ENCODE measurements at regions not wholly inside any gene's neighbourhood (a gene's known extent, or its start where the extent isn't known, plus 50 kb on each side); places are given as distances from the start of the nearest gene placed in this dataset.
"Not testable (repeated sequence)": the region's sequence is repeated elsewhere in the genome, so short reads cannot be mapped to it uniquely, and the experiment has no call there.

DNA sequence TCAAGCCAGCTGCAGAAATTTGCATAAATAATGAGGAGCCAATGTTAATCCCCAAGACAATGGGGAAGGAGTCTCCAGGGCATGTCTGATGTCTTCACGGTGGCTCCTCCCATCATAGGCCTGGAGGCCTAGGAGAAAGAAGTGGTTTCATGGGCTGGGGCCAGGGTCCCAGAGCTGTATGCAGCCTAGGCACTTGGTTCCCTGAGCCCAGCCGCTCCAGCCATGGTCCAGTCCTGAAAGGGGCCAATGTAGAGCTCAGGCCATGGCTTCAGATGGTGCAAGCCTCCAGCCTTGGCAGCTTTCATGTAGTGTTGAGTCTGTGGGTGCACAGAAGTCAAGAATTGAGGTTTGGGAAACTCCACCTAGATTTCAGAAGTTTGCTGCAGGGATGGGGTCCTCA lies 628.2 kb upstream of the GRIA3 start:
- no peak for DNase-seq (ENCODE audit: low read depth)

DNA sequence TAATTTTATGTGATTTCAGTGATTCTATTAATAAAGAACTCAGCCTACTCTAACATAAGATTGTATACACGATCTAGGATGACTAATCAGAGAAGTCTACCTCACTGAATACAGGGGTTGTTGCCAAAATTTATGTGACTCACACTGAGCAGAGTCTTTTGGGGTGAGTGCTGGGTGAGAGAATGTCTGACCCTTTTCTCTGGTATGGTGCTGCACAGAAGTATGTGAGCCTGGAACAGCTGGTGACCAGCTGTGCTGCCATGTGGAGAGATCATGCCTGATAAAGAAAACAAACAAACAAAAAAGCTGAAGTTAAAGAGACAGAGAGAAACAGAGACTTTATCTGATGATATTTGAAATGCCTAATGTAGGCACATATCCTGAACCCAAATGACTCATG lies 618.1 kb upstream of the GRIA3 start:
- DNase-seq (ENCODE audit: low read depth) = peak; percentile 2

DNA sequence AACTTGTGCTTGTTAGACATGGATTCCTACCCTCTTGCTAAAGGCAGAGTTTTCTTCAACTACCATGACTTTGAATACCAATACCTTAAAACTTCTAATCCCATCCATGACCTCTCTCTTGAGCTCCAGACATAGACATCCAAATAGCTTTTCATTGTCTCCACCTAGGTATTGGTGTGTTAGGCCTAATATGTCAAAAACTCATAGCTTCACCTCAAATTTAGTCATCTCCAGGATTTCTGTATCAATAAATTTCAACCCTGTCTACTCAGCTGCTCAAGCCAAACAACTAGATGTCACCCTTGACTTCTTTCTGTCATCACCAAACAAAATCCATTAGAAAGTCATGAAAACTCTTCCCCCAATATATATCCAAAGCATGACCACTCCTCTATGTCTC lies 617.7 kb upstream of the GRIA3 start:
- no peak for DNase-seq (ENCODE audit: low read depth)

DNA sequence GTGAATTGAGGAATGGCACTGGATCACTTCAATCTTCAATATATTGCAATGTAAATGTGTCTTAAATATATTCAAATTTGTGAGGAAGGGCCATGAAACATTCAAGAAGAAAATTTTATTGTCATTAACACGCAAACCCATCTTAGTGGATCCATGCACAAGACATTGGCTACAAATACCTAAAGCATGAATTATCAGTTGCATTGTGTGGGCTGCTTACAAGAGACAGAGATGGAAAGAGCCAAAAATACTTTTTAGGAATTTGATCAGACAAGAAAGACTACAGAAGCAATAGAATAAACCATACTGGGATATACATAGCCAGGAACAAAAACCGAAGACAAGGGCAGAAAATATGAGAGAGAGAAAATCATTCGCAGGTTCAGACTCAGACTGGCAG lies 616.2 kb upstream of the GRIA3 start:
- no peak for DNase-seq (ENCODE audit: low read depth)

DNA sequence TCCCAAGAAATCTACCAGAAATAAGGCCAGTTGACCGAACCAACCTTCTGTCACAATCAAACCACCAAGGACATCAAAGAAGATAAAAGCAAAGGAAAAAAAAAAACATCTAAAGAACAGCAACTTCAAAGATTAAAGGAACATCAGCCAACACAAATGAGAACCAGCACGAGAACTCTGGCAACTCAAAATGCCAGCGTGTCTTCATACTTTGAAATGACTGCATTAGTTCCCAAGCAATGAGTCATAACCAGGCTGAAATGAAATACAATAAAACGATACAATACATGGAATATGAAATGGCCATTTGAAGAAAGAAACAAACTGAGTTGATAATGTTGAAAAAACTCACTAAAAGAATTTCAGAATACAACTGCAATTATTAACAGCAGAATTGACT lies 611.6 kb upstream of the GRIA3 start:
- DNase-seq (ENCODE audit: low read depth) = no peak

DNA sequence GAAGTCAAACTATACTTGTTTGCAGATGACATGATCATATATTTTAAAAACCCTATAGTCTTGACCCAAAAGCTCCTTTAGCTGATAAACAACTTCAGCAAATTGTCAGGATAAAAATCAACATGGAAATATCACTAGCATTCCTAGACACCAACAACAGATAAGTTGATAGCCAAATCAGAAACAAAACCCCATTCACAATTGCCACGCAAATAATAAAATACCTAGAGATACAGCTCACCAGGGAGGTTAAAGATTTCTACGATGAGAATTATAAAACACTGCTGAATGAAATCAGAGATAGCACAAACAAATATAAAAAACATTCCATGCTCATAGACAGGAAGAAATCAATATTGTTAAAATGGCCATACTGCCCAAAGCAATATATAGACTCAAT lies 605.0 kb upstream of the GRIA3 start:
- no peak for DNase-seq (ENCODE audit: low read depth)

DNA sequence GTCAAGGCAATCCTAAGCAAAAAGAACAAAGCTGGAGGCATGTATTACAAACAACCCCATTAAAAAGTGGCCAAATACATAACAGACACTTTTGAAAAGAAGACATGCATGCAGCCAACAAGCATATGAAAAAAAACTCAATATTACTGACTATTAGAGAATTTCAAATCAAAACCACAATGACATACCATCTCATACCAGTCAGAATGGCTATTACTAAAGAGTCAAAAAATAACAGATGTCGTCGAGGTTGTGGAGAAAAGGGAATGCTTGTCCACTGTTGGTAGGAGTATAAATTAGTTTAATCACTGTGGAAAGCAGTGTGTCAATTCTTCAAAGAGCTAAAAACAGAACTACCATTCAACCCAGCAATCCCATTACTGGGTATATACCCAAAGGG lies 604.6 kb upstream of the GRIA3 start:
- no peak for DNase-seq (ENCODE audit: low read depth)

DNA sequence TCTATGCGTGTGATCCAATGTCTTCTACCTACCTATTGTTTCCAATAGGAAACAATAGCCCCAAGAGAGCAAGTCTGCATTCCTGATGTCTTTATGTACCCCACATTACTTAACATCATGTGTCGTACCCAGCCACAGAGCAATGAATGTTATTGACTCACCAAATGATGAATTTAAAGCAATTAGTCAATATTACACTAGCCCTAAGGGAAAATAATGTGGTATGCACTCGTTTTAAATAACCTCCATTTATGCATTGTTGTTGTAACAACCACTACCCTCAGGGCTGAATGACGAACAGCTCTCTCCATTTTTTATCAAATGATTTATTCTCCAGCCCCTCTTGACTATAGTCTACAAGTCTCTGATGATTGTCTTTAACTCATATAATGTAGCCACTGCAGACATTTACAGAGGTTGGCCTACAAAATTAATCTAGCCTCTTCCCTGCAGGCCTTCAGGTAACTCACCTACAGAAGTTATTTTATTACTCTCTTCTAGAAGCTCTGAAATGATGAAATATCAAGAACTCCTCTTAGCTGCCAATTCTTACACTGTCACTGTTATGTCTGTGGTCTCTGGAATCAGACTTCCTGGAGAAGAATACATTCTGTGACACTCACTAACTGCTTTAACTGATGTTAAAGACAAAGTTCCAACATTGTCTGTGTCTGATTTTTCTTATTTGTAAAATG lies 601.7 kb upstream of the GRIA3 start:
- no peak for DNase-seq (ENCODE audit: low read depth)

DNA sequence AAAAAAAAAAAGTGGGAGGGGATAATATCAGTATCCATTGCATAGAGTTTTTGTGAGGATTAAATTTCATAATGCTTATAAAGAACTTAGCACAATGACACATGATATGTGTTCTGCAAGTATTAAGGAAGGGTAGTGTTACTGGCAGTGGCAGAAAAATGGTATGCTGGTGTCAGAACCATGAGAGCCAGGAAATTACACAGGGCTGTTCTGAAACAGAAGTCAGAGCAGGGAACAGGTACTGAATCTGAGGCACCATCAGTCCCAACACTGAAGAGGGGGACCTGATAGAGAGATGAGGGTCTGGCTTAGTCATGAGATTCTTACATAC lies 601.1 kb upstream of the GRIA3 start:
- no peak for DNase-seq (ENCODE audit: low read depth)

DNA sequence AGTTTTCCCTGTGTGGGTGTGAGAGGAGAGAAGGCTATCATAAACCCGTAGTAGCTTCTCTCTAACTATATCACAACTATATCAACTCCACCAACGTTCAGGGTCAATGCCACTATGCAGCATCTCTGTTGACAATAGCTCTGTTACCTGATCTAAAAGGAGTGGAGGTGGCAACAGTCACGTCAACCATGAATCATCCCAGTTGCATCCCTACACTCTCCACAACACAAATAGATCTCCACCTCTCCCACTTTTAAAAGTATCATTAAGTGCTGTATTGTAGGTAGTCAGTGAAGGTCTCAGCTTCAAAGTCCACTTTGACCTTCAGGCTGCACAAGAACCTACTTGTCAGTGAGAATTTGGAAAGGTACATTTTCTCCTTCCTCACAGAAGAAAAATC lies 600.5 kb upstream of the GRIA3 start:
- DNase-seq (ENCODE audit: low read depth) = no peak

DNA sequence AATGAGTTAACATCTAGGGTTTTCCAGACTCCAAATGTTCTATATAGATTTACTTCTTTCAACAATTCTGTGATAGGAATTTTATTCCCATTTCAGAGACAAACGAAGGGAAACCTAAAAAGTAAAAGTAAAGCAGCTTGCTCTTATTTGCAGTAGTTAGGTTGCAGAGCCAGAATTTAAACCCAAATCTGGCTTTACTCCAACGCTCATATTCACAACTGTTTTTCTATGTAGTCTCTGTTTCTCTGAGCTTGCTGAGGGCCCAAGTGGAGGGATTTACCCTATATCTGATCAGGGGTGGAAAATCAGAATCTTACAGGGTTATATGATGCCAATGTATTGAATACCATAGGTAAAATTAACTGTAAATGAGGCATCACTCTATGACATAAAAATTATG lies 599.1 kb upstream of the GRIA3 start:
- no peak for DNase-seq (ENCODE audit: low read depth)

DNA sequence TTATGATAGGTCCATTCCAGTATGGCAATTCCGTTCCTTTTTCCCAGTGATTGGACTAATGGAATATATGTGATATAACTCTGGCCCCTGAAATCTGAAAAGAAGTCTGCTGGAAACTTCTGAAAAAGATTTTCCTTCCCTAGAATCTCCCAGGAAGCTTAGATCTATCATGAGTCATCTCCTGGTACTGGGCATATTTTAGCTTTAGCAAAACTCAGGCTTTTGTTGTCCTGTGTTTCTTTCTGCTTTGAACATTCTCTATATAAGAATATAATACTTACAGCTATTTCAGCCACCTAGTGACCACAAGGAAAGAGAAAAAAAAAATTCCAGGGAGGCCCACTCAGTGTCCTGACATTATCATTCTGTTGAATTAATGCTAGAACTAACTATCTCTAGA lies 597.2 kb upstream of the GRIA3 start:
- DNase-seq (ENCODE audit: low read depth) = no peak

DNA sequence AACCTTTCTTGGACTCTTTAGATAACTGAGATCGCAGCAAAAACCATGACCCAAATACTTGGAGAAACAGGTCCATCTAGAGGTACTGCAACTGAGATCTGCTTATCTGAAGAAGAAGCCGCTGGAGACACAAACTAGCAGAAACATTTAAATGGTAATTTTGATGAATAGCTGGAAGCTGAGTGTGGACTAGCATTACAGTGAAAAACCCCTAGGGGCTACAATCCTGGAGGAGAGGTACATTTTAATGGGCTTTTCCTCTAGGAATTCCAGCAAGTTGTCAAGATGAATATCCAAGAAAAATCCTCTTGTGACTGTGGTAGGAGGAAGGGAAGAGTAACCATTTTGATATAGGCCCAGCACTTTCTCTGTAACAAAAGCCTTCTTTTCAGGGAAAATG lies 592.5 kb upstream of the GRIA3 start:
- DNase-seq (ENCODE audit: low read depth) = no peak

DNA sequence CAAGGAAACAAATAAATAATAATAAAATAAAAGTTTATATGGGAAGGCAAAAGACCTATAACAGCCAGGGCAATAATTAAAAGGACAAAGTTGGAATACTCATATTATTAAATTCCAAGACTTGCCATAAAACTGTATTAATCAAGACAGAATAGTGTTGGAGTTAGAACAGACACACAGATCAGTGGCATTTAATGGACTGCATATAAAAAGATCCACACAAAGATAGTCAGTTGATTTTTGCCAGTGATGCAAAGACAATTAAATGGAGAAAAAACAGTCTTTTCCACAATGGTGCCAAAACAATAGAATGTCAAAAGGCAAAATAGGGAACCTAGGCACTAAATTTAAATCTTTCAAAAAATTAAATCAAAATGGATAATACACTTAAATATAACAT lies 587.1 kb upstream of the GRIA3 start:
- no peak for DNase-seq (ENCODE audit: low read depth)

DNA sequence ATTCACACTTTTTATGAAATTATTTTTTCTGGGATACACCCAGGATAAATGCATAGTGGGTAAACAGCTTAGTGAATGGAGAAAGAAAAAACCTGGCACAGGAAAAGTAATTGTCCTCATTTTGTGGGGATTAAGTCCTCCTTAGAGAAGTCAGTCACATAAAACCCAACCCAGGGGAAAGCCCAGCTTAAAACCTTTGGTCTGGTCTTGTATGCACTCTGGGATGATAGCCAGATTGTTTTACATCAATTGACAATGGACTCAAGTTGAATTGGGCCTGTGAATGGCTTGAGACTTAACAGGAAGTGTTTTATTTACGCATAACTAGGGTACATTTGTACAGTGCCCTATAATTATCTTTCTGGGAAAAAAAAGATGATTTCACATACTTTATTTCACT lies 561.3 kb upstream of the GRIA3 start:
- DNase-seq (ENCODE audit: low read depth) = no peak

DNA sequence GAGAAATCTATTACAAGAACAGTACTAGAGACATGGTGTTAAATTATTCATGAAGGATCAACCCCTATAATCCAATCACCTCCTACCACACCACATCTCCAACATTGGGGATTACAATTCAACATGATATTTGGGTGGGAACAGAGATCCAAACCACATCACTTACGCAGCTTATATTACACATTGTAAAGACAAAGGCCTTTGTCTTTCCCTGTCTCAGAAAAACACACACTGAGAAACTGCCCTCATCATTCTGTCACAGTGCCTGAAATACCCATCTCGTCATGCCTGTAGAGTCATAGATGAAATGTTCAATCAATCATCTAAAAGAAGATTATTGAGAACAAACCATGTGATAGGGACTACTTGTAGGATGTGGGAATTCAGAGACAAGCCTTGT lies 558.8 kb upstream of the GRIA3 start:
- DNase-seq (ENCODE audit: low read depth) = no peak

DNA sequence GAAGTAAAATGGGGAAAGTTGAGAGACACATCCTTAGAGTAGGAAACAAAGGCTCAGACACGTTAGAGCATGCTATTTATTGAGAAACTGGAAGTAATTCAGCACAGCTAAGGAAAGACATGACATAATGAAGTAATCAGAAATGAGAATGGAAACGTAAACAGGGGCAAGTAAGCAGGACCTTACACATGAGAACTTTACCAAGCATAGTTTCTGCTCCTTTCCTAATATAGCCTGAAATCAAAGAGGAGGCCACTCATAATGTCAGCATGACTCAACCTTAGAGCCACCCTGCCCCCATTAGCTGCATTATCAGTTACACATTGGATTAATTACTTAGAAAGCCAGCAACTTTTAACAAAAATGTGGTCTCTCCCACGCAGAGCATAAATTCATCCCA lies 558.3 kb upstream of the GRIA3 start:
- DNase-seq (ENCODE audit: low read depth) = no peak

DNA sequence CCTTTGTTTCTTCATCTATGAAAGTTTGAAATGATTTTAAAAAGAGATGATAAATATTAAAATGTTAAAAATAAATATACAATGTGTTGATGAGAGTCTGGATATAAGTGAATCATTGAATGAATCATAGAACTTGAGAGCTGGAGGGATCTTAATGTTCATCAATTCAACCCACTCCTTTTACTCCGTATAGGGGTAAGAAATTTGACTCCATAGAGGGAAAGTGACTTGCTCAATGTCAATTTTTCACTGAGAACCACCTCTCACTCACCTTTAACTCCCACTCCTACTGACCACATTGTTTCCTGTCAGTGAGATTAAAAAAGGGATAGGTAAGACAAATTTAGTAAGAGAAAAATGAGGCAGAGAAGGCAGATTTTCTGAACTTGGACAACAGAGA lies 557.2 kb upstream of the GRIA3 start:
- no peak for DNase-seq (ENCODE audit: low read depth)

DNA sequence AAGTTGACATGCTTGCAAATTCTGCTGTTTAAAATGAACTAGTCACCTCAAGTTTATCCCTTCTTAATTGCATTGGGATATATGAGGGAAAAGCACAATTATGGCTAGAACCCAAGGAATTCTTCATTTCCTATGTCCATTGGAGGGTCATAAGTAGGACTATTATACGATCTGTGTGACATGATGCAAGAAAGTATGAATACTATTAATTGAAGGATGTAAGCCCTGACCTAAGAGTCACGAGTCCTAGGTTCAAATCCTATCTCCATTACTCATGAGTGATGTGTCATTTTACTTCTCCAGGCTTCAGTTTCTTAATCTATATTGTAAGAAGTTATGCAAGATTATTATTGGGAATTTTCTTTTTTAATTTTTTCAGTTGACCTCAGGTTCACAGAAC lies 542.9 kb upstream of the GRIA3 start:
- no peak for DNase-seq (ENCODE audit: low read depth)

DNA sequence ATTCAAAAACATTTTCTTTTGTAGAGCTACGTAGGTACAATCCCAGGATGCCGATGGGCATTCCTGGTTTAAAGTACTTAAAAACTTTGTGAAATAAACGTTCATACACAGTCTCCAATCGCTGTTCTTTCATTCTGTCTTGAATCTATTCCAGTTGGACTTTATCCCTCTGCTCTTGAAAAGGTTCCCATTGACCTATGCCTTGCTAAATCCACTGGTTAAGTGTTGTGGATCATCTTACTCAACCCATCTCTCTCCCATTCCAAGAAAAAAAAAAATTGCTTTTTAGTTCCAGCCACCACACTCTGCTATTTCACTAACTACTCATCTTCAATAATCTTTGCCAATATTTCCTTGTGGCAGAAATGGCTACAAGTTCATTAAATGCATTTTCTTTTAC lies 542.3 kb upstream of the GRIA3 start:
- no peak for DNase-seq (ENCODE audit: low read depth)

DNA sequence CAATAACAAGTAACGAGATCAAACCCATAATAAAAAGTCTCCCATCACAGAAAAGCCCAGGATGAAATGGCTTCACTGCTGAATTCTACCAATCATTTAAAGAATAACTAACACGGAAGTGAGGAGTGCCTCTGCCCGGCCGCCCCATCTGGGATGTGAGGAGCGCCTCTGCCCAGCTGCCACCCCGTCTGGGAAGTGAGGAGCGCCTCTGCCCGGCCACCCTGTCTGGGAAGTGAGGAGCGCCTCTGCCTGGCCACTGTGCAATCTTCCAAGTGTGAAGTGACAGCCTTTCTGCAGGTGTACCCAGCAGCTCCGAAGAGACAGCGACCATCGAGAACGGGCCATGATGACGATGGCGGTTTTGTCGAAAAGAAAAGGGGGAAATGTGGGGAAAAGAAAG lies 528.8 kb upstream of the GRIA3 start:
- not testable (repeated sequence) for DNase-seq (ENCODE audit: low read depth)

DNA sequence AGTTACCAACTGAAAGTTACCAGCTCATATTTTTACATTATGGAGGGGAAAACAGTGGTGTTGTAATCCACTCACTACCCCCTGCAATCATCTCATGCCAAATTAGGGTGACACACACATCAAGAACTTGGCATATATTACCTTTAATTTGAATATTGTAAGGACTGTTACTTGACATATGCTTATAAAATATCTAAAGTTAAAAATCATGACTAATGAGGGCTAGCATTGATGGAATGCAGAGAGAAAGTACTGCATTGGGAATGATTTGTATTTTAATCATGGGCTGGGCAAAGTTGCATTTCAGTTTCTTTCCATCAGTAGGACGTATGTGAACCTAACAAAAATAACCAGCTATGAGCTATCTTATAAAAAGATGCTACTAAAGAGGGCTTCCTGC lies 517.5 kb upstream of the GRIA3 start:
- DNase-seq (ENCODE audit: low read depth) = no peak

DNA sequence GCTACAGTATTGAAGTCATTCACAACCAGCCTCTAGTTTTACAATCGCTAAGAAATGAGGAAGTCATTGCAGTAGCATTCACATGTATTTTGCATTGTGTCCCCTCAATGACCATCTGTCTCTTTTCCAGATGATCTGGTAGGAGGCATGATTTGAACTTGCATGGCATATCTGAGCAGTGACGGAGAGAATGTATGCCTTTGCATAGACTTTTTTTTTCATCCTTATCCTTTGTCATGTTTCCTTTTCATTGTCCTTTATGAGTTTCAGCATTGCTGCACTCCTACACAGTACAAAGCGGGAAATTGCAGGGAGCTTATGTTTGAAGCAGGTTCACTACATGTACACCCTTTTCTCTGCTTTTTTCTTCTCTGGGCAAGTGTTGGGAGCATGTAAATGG lies 516.4 kb upstream of the GRIA3 start:
- DNase-seq (ENCODE audit: low read depth) = no peak

DNA sequence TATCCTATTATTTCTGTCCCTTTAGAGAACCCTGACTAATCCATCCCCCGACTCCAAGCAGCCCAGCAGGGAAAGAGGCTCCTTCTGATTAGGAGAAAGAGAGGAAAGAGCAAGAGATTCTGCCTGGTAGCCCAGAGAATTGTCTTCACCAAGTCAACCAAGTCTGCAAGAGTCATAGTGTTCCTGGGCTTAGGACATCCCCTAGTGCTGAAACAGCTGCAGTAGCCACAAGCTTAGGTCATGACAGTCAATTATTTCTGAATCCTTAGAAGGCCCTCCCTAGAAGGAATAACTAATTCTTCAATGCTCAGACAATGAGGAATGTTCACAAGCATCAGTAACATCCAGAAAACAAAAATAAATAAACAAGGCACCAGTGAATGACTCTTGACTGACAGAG lies 480.3 kb upstream of the GRIA3 start:
- DNase-seq (ENCODE audit: low read depth) = no peak

DNA sequence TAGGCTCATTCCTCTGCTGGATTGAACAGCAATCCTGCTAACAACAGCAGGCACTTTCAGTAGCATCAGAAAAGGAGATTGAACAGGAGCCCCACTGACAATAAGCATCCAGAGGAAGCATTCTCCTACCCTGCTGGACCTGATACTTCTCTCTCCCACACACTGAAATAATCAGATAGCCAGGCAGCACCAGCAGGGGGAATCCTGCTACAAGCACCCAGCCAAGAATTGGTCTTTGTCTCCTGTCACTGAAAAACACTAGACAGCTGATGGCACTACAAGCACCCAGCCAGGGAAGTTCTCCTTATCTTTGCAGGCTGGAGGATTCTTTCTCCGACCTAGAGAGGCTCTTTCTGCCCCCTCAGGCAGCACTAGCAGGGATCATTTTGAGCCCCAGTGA lies 444.3 kb upstream of the GRIA3 start:
- DNase-seq (ENCODE audit: low read depth) = no peak
